Breast epithelium (tissue), 4 donors: ENCODE measurements at regions not wholly inside any gene's neighbourhood (a gene's known extent, or its start where the extent isn't known, plus 50 kb on each side); places are given as distances from the start of the nearest gene placed in this dataset.
"Not testable (repeated sequence)": the region's sequence is repeated elsewhere in the genome, so short reads cannot be mapped to it uniquely, and the experiment has no call there.

ENCODE experiments used
- DNase-seq, 2 donors: peaks; one replicate each; pipeline ENCODE4 v3.0.0-alpha.2; 2019; ENCODE audit warnings: low spot score in 2 of 2
- H3K27ac ChIP-seq, 2 donors: fragments of 200-600 bp; sonication (generic) in 1 of 2; one replicate each; pipeline ENCODE4 v1.5.1; 2016 to 2019; ENCODE audit warnings: mild to moderate bottlenecking in 1 of 2
- H3K27me3 ChIP-seq, 2 donors: fragments of 200-600 bp; sonication (generic) in 1 of 2; one replicate each; pipeline versions ENCODE4 v1.5.1 to v1.6.0; 2017 to 2019; ENCODE audit warnings: control low read depth in 1 of 2, mild to moderate bottlenecking in 1 of 2
- H3K36me3 ChIP-seq: fragments of 200-600 bp; one replicate; pipeline ENCODE4 v1.5.1; 2019
- H3K4me1 ChIP-seq, 2 donors: fragments of 200-600 bp; sonication (generic); one replicate each; pipeline ENCODE4 v1.5.1; 2016 to 2019; ENCODE audit warnings: control low read depth in 1 of 2
- H3K4me3 ChIP-seq, 3 donors: fragments of 200-600 bp; sonication (generic); 1 replicate in 2 of 3; 2 replicates in 1 of 3; pipeline ENCODE4 v1.5.1; 2016 to 2019; ENCODE audit warnings: mild to moderate bottlenecking in 3 of 3, moderate library complexity in 2 of 3
- H3K9me3 ChIP-seq, 2 donors: fragments of 200-600 bp; sonication (generic) in 1 of 2; one replicate each; pipeline ENCODE4 v1.5.1; 2016 to 2019; ENCODE audit warnings: control low read depth in 1 of 2
- POLR2A ChIP-seq: fragments of 450-650 bp; IDR thresholded peaks from one replicate; pipeline ENCODE4 v1.6.1; 2016; ENCODE audit warnings: antibody characterized with exemption, mild to moderate bottlenecking, moderate library complexity
- POLR2AphosphoS5 ChIP-seq, 3 donors: sonication (generic); formaldehyde crosslinking; IDR thresholded peaks; one replicate each; pipeline ENCODE4 v1.6.1; 2017; ENCODE audit warnings: antibody characterized with exemption in 3 of 3
- intact Hi-C: fragments of 100-400 bp; cut with DNase I; formaldehyde crosslinking; loops from one replicate; pipeline ENCODE4 v1.15.1; 2023; ENCODE audit warnings: low total_unique reads
- TF ChIP-seq, protein P1 (sequence below), 3 donors: fragments of 450-650 bp; IDR thresholded peaks; one replicate each; pipeline ENCODE4 v1.5.1; 2016 to 2017; ENCODE audit warnings: antibody characterized with exemption in 3 of 3, mild to moderate bottlenecking in 3 of 3, moderate library complexity in 3 of 3

GRCh38 chr17:33950061-33950460 lies 305.0 kb upstream of the CCL2 start:
- DNase-seq: no peak
- intact Hi-C loops: no loop called here
- Histone ChIP-seq H3K27me3 (peaks cover 0 to 9% of the 10 kb centered on the region in 2 donors), H3K27ac (no peak overlapping the region), H3K4me3 (no peak overlapping the region), H3K4me1 (no peaks in the 10 kb centered on the region), H3K9me3 (no peaks in the 10 kb centered on the region), H3K36me3 (no peaks in the 10 kb centered on the region)
- TF ChIP-seq POLR2AphosphoS5 (IDR thresholded peaks at IDR 0.05) (no peak), POLR2A (no peak)
- TF ChIP-seq, protein P1, sequence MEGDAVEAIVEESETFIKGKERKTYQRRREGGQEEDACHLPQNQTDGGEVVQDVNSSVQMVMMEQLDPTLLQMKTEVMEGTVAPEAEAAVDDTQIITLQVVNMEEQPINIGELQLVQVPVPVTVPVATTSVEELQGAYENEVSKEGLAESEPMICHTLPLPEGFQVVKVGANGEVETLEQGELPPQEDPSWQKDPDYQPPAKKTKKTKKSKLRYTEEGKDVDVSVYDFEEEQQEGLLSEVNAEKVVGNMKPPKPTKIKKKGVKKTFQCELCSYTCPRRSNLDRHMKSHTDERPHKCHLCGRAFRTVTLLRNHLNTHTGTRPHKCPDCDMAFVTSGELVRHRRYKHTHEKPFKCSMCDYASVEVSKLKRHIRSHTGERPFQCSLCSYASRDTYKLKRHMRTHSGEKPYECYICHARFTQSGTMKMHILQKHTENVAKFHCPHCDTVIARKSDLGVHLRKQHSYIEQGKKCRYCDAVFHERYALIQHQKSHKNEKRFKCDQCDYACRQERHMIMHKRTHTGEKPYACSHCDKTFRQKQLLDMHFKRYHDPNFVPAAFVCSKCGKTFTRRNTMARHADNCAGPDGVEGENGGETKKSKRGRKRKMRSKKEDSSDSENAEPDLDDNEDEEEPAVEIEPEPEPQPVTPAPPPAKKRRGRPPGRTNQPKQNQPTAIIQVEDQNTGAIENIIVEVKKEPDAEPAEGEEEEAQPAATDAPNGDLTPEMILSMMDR (IDR thresholded peaks at IDR 0.05): no peak

DNA sequence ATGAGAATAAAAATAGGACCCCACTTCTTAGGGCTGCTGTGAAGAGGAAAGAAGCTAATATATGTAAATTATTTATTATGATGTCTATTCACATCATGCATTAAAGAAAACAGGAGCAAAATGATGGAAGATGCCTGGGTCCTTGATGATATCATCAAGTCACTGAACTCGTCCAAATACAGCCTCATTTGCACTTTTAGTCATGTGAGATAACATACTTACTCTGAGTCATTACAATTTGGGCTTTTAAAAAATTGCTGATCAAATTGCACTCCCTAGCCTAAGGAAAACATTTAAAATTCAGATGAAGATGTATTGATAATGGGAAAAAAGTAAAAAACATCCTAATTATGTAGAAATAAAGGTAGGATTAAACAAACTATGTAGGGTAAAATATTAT lies 302.7 kb upstream of the CCL2 start:
- Histone ChIP-seq H3K27ac (no peak overlapping the region), H3K27me3 (no peaks in the 10 kb centered on the region), H3K36me3 (no peaks in the 10 kb centered on the region), H3K4me1 (no peaks in the 10 kb centered on the region), H3K4me3 (no peak overlapping the region), H3K9me3 (no peaks in the 10 kb centered on the region)
- intact Hi-C loops: no loop called here
- no peak for TF ChIP-seq POLR2AphosphoS5 (IDR thresholded peaks at IDR 0.05)
- no peak for TF ChIP-seq POLR2A
- TF ChIP-seq, protein P1 (IDR thresholded peaks at IDR 0.05): no peak
- DNase-seq: no peak

GRCh38 chr17:33954597-33954996 lies 300.5 kb upstream of the CCL2 start:
- H3K4me1 ChIP-seq: no peaks in the 10 kb centered on the region
- DNase-seq: no peak
- no peaks in the 10 kb centered on the region for H3K36me3 ChIP-seq
- no peaks in the 10 kb centered on the region for H3K27me3 ChIP-seq
- intact Hi-C loops: no loop called here
- H3K27ac ChIP-seq: no peak overlapping the region
- H3K4me3 ChIP-seq: no peak overlapping the region
- H3K9me3 ChIP-seq: peaks cover 3 to 9% of the 10 kb centered on the region in 2 donors
- TF ChIP-seq, protein P1 (IDR thresholded peaks at IDR 0.05): no peak
- TF ChIP-seq POLR2AphosphoS5 (IDR thresholded peaks at IDR 0.05) (no peak), POLR2A (no peak)

DNA sequence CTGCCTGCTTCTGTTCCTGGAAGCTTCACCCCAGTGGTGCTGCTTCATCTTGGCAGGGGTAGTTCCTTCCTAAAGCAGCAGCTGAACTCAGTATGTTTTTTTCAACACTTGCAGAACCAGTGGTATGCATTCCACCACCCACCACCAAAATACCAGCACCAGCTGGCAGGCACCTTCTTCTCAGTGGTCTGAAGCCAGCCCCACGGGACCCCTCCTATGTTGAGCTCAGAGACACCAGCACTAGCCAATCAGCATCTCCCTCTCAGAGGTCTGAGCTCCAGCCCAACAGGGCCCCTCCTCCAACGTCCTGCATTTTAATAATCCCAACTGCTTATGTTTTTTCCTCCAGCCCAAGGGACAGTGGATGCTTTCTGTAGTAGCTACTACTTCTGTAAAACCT lies 299.6 kb upstream of the CCL2 start:
- Histone ChIP-seq H3K4me1 (no peaks in the 10 kb centered on the region), H3K4me3 (no peak overlapping the region), H3K9me3 (peaks cover 3 to 13% of the 10 kb centered on the region in 2 donors), H3K27ac (no peak overlapping the region), H3K36me3 (no peaks in the 10 kb centered on the region), H3K27me3 (peaks cover 0 to 1% of the 10 kb centered on the region in 2 donors)
- intact Hi-C loops: no loop called here
- no peak for TF ChIP-seq POLR2A
- TF ChIP-seq, protein P1 (IDR thresholded peaks at IDR 0.05): no peak
- no peak for DNase-seq

DNA sequence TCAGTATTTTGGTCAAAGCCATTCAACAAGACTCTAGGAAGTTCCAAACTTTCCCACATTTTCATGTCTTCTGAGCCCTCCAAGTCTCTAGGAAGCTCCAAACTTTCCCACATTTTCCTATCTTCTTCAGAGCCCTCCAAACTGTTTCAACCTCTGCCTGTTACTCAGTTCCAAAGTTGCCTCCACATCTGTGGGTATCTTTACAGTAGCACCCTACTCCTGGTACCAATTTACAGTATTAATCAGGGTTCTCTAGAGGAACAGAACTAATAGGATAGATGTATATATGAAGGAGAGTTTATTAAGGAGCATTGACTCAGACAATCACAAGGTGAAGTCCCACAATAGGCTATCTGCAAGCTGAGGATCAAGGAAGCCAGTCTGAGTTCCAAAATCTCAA lies 296.0 kb upstream of the CCL2 start:
- Histone ChIP-seq H3K9me3 (peaks cover 3 to 13% of the 10 kb centered on the region in 2 donors), H3K27me3 (peaks cover 0 to 11% of the 10 kb centered on the region in 2 donors)
- H3K4me3 ChIP-seq, H3K4me1 ChIP-seq, intact Hi-C loops, H3K27ac ChIP-seq, DNase-seq, H3K36me3 ChIP-seq: not testable (repeated sequence)
